Stimulated activated CD8-positive, alpha-beta memory T cell treated with anti-CD3 and anti-CD28 coated beads, Interleukin-2, amount 100 ng/mL, for 48 hours (primary cell): ENCODE measurements at regions not wholly inside any gene's neighbourhood (a gene's known extent, or its start where the extent isn't known, plus 50 kb on each side); places are given as distances from the start of the nearest gene placed in this dataset.
"Not testable (repeated sequence)": the region's sequence is repeated elsewhere in the genome, so short reads cannot be mapped to it uniquely, and the experiment has no call there.

Experiments used
- DNase-seq, 2 donors: peaks; one replicate each; pipeline ENCODE4 v3.0.0-alpha.2; 2020; ENCODE audit warnings: low read depth in 2 of 2

DNA sequence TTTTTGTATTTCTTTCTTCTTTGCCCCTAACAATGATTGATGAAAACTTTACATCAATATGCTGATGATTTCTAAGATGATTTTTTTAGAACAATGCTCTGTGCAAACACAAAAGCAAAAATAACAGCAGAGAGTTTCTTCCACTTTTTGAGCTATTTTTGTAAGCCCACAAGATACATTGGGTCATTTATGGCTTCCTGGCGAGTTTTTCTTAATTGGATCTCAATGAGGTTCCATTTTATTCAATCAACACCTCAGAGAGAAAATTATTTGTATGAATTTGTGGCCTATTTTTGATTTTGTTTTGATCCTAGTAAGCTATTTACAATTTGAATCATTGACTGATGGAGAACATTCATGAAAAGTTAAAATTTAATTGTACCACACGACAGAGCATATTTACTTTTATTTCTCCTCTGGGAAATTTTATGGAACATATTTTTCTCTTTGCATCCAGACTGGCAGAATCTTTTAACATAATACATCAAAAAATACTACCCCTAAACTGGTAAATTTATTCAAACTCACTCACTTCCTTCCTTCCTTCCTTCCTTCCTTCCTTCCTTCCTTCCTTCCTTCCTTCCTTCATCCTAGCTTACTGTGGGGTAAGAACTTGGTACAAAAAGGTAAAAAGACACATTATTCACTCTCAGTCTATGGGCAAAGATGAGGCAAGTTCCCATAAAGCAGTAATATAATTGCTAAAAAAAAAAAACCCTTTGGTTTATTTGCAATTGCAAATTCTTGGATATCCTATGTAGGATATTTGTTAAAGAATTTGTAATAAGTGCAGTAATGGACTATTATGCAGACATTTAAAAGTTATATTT lies 710.4 kb downstream of the SLC4A3 start:
- no peak for DNase-seq

DNA sequence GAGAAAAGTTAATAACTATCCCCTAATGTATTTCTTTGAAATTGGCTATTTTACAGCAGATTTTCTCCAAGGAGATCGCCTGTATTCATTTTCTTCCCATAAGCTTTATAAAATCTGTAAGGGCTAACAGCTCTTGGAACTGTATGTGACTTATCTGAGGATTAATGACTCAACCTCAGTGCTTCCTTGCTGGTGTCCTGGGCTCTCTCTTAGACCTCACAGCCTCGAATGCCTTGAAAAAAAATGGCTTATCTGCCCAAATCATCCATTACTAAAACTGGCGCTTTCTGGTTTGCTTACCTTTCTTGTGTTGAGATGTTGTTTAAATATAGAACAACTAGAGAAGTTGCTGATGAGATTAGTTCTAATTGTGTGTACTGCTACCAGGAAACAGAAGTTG lies 713.6 kb downstream of the SLC4A3 start:
- DNase-seq: no peak

GRCh38 chr2:220346919-220347318 lies 719.5 kb downstream of the SLC4A3 start:
- DNase-seq: no peak

DNA sequence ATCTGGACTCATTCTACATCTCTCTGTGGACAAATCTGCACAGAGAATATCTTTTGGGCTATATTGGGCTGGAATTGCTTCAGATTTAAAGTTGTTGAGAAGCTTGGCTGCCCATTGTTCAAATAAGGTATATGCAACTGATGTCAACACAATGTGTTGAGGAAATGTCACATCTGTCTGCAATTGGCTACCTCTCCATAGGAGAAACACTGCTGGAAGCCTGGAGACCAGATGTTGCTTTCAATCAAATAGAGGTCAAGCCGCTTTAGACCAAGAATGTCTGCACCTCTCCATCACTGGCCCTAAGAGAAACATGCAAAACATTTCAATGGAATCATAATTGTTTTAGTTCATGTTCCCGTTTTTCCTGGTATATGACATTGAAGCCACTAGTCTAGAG lies 720.2 kb downstream of the SLC4A3 start:
- DNase-seq: no peak

DNA sequence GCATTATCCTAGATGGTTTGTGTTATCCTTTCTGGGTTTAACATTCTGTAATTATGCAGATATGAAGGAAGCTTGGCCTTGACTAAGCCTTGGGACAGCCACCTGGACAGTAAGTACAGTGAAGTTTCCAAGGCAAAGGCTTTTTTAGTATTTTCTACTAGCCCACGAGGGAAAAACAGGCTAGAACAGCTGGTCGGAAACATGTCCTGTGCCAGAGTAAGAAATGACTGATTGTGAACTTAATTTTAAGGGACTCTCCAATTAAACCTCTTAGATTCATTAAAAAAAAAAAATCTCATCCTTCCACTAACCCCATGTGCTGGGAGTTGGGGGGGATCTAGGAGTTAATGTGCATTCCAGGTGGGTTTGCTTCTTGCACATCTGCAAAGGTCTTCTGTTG lies 720.8 kb downstream of the SLC4A3 start:
- DNase-seq: no peak

DNA sequence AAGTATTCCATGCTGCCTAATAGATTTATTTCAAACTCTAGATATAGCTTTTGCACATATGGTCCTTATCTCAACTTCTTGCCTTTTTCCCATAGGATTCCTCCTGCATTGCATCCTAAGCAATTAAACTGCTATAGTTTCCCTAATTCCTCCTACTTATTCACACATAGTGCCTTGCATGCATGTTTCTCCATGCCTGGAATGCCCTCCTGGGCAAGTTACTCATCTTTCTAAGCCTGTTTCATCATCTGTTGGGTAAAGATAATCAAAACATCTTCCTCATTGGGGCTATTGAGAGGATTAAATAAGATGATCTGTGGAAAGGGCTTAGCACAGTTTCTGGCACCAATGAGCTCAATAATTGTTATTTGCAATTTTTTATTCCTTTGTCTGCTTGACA lies 726.5 kb downstream of the SLC4A3 start:
- DNase-seq: no peak

DNA sequence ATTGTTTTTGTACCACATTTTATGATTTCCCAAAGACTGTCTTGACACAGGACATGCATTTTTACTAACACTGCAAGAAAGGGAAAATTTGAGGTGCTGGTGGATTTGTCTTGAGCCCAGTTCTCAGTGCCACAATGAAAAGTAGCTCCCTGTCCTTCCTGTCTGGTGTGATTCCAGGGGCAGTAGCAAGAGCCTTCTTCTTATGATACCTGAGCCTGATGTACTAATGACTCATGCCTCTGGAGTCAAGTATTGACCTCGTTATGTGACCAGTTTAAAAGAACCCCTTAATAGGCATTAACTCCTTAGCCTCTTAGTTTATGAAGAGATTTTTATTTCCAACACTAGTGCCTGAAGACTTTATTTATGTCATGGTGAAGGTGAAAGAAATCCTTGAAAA lies 728.6 kb downstream of the SLC4A3 start:
- DNase-seq: no peak

GRCh38 chr2:220365023-220365422 lies 737.6 kb downstream of the SLC4A3 start:
- no peak for DNase-seq

- no peak for DNase-seq
These were observed 739.3 kb downstream of the SLC4A3 start for GRCh38 chr2:220366765-220367164.

- no peak for DNase-seq
These were observed 743.3 kb downstream of the SLC4A3 start for GRCh38 chr2:220370764-220371163.

GRCh38 chr2:220371211-220371610 lies 743.8 kb downstream of the SLC4A3 start:
- no peak for DNase-seq

DNA sequence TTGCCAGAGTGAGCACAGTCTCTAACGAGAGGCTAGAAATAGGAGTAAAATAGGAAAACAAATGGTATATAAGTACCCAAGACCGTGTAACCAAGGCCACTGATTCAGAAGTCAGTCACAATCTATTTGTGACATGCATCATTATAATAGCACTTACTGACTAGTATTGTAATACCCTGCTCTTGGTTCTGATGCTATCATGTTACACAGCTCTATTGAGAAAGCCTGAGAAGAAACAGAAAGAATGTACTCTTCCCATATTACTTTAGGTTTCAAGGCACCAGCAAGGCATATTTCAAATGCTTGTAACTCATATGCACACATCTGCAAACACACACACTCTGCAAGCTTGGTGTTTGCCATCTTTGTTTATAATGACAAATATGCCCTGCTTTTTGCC lies 746.4 kb downstream of the SLC4A3 start:
- no peak for DNase-seq

DNA sequence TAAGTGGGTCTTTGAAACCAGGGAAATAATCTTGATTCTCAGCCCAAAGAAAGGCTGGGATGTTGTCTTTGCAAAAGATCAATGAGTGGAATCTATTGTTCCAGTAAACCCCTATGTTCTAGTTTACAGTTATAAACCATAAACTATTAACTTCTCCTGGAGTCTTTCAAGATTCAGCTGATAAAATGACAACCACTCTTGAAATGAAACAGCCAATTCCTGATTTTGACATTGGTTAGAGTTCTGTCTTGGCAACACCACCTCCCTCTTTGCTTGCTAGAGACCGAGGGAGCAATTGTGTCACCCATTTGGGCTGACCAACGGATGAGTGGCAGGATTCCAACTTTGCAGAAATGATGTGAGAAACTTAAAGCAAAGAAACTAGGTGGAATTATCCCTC lies 746.9 kb downstream of the SLC4A3 start:
- DNase-seq: no peak

- DNase-seq: no peak
These were observed 750.2 kb downstream of the SLC4A3 start for GRCh38 chr2:220377482-220378155.

DNA sequence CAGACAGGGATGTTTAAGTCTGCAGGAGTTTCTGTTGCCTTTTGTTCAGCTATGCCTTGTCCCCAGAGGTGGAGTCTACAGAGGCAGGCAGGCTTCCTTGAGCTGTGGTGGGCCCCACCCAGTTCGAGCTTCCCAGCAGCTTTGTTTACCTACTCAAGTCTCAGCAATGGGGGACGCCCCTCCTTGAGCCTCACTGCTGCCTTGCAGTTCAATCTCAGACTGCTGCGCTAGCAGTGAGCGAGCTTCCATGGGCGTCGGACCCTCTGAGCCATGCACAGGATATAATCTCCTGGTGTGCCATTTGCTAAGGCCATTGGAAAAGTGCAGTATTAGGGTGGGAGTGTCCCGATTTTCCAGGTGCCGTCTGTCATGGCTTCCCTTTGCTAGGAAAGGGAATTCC lies 760.3 kb downstream of the SLC4A3 start:
- DNase-seq: not testable (repeated sequence)

GRCh38 chr2:220393711-220394110 lies 766.3 kb downstream of the SLC4A3 start:
- no peak for DNase-seq

- DNase-seq: no peak
These were observed 767.0 kb downstream of the SLC4A3 start for GRCh38 chr2:220394433-220394832.

GRCh38 chr2:220396287-220396686 lies 768.9 kb downstream of the SLC4A3 start:
- no peak for DNase-seq

DNA sequence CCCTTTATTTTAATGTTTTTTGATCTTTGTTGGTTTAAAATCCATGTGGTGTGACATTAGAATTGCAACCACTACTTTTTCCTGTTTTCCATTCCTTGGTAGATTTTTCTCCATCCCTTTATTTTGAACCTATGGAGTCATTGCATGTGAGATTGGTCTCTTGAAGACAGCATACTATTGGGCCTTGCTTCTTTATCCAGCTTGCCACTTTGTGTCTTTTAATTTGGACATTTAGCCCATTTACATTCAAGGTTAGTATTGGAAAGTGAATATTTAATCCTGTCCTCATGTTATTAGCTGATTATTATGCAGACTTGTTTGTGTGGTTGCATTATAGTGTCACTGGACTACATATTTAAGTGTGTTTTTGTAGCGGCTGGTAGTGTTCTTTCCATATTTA lies 782.9 kb downstream of the SLC4A3 start:
- DNase-seq: no peak

DNA sequence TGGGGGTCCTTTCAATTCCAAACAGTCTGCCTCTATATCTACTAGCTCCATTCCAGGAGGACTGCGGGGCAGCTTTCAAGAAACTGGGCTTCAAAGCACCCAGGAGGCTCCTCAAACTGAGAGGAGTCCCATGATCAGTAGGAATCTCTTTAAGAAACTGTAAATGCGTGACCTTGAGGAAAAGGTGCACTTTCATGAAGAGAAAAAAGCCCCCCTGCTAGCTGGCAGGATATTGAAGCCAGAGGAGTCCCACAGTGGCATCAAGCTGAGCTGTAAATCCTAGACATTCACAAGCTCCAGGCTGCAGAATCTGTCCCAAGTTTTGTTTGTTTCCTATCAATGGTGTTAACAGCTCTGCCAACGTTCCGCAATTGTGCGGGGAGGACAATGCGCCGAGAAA lies 790.1 kb downstream of the SLC4A3 start:
- no peak for DNase-seq

- no peak for DNase-seq
These were observed 792.2 kb downstream of the SLC4A3 start for GRCh38 chr2:220419647-220420046.

- DNase-seq: no peak
These were observed 793.4 kb downstream of the SLC4A3 start for GRCh38 chr2:220420820-220421219.

GRCh38 chr2:220422676-220423075 lies 795.2 kb downstream of the SLC4A3 start:
- DNase-seq: no peak
